D721Med (cell line): ENCODE measurements at regions not wholly inside any gene's neighbourhood (a gene's known extent, or its start where the extent isn't known, plus 50 kb on each side); places are given as distances from the start of the nearest gene placed in this dataset.

Source experiments
- DNase-seq: peaks from one replicate; pipeline ENCODE4 v3.0.0; 2011; ENCODE audit warnings: low spot score; ENCODE audit not compliant: insufficient read length
- FAIRE-seq: peaks from 2 replicates; lab custom pipeline; 2011; peaks lifted over from hg19 to GRCh38; lab: Jason Lieb, UNC
- TF ChIP-seq, protein P1 (sequence below): IDR thresholded peaks from 2 replicates; pipeline ENCODE4 v1.5.1; 2012; ENCODE audit warnings: mild to moderate bottlenecking, control low read depth; ENCODE audit not compliant: insufficient read depth; ENCODE audit errors: missing control alignments

DNA sequence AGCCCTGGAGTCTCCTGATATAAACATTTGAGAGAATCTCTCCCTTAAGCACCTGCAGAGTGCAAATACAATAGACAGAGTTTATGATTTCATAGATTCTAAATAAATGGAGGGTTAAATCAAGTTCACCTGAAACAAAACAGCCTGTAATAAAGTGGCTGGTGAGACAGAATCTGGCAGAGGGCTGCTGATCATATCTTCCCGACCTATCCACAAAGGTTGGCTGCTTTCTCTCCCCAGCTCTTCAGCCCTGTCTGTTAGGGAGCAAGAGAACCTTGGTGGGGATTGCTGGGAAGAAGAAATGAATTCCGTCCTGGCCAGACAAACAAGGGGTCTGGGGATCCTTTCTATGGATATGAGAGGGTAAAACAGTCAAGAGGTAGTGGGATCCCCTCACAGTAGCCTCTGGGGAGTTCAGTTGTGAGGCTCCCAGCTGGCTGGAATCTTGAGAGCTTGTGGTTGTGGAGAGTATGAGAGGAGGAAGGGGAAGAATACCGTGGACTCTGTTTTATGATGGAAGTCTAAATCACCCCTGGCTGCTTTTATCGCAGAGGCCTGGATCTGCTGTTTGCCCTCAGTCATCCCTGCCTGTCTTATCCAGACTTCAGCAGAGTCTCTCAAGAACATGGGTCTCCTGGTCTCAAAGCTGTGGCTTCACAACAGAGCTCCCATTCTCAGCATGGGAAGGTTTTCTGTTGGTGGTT is 451.3 kb downstream of the NTRK3 start:
- FAIRE-seq, result no peak
- no peak for DNase-seq
- TF ChIP-seq, protein P1, sequence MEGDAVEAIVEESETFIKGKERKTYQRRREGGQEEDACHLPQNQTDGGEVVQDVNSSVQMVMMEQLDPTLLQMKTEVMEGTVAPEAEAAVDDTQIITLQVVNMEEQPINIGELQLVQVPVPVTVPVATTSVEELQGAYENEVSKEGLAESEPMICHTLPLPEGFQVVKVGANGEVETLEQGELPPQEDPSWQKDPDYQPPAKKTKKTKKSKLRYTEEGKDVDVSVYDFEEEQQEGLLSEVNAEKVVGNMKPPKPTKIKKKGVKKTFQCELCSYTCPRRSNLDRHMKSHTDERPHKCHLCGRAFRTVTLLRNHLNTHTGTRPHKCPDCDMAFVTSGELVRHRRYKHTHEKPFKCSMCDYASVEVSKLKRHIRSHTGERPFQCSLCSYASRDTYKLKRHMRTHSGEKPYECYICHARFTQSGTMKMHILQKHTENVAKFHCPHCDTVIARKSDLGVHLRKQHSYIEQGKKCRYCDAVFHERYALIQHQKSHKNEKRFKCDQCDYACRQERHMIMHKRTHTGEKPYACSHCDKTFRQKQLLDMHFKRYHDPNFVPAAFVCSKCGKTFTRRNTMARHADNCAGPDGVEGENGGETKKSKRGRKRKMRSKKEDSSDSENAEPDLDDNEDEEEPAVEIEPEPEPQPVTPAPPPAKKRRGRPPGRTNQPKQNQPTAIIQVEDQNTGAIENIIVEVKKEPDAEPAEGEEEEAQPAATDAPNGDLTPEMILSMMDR, result no peak

DNA sequence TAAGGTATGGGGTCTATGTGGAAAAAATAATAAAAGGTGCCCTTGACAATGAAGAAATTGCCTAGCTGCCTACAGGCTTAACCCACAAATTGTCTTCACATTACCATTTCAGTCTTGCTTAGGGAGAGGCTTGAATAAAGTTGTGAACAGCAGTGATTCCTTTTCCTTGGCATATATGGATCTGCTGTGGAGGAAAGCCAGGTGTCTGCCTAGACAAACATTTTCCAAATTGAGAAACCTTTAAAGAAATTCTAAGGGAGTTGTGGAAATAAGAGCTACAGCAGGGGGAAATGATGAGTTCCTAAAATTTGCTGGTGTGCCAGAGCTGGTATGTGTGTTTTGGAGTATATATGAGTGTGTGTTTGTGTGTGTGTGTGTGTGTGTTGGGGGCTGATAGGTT is 452.1 kb downstream of the NTRK3 start:
- DNase-seq (no peak), FAIRE-seq (no peak)
- TF ChIP-seq, protein P1, result no peak

DNA sequence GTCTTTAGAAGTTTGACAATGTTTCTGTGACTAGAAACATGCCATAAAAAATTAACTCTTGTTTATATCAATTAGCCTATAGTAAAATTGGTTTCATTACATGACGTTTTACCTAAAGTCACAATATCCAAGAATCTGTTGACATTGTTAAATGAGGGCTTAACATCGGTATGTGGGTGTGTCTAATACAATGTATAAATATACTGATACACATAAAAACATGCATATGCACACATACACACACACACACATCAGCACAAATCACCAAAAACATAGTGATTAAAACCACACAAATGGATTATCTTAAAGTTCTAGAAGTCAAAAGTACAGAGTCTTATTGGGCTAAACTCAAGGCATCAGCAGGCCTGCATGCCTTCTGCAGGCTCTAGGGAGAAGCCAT is 456.7 kb downstream of the NTRK3 start:
- FAIRE-seq (no peak), DNase-seq (no peak)
- TF ChIP-seq, protein P1, result no peak

DNA sequence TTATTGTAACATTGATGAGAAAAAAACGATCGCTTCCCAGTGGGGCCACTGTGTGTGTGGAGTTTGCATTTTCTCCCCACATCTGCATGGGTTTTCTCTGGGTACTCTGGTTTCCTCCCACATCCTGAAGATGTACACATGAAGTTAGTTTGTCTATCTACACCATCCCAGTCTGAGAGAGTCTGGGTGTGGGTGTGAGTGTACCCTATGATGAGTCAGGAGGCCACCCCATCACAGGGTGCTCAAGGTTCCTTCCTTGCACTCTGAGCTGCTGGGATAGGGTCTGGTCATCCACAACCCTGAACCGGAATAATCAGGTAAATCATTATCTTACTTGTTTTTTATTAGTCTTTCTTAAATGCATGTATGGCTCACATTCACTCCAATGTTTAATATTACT is 457.1 kb downstream of the NTRK3 start:
- no peak for DNase-seq
- no peak for FAIRE-seq
- TF ChIP-seq, protein P1, result no peak

DNA sequence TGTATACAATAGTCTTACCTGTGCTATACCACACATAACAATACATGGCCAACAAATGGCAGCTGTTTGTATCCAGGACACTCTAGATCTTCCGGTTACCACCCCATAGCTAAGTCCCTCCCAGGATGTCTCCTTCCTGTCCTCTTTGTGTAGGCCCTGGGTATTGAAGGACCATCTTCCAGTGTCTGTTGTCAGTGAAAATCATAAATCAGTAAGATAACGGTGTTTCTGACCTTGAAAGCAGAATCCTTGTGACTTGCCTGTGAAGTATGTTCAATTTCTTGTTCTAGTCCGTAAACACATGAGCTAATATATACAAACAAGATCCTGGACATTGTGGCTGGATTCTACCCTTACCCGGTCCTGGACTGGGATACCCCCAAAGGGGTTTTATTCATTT is 462.8 kb downstream of the NTRK3 start:
- no peak for FAIRE-seq
- TF ChIP-seq, protein P1, result no peak
- no peak for DNase-seq

DNA sequence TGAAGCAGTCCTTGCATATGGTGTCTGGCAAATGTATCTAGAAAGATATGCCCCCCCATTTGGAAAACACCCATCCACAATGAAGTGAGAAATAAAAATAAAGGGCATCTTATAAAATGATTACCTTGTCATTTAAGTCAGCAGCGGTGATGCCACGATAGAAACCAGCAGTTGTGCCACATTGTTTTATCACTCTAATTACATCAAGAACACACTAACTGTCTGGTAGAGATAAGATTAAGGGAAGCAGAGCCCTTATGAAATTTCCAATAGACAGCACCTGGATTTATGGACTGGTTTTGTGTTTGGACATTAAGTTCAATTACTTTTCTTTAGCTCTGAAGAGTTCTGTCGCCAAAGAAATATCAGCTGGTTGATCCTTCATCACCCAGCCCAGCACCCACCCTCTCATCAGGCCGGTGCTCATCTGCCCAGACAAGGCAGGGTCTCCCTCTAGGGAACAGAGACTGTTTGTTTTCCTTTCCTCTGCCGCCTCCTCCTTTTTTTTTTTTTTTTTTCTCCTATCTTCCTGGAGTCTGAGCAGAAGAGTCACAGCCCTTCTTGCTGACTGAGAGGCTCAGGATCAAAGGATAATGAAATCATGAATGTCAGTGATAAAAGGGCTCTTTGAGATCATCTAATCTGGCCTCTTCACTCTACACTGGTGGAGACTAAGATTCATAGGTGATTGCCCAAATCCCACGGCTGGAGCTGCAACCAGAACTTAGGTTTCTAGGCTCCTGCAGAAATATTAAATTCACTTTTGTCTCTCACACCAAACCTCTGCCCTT is 464.1 kb downstream of the NTRK3 start:
- DNase-seq (no peak), FAIRE-seq (no peak)

More for the DNA sequence above, 464.1 kb downstream of the NTRK3 start:
- TF ChIP-seq, protein P1, result no peak
